ENCODE measurements at regions not wholly inside any gene's neighbourhood (a gene's known extent, or its start where the extent isn't known, plus 50 kb on each side); places are given as distances from the start of the nearest gene placed in this dataset.

DNA sequence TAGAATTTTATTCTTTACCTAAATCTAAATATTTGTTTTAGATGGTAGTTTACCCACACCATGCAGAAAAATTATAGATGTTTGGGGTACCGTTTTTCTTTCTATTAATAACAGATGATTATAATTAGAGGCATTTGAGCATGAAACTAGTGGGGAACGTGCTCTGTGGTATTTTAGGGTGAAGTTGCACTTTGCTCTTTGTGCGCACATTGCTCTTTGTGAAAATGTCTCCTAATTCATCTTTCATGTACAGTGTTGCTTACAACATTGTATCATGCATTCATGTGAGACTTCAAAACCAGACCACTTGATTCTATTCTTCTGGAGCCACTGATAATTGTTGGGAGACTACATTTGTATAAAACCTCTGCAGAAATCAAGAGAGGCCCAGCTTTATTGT lies 449.1 kb upstream of the RGS6 start:
- TF ChIP-seq, protein P1, sequence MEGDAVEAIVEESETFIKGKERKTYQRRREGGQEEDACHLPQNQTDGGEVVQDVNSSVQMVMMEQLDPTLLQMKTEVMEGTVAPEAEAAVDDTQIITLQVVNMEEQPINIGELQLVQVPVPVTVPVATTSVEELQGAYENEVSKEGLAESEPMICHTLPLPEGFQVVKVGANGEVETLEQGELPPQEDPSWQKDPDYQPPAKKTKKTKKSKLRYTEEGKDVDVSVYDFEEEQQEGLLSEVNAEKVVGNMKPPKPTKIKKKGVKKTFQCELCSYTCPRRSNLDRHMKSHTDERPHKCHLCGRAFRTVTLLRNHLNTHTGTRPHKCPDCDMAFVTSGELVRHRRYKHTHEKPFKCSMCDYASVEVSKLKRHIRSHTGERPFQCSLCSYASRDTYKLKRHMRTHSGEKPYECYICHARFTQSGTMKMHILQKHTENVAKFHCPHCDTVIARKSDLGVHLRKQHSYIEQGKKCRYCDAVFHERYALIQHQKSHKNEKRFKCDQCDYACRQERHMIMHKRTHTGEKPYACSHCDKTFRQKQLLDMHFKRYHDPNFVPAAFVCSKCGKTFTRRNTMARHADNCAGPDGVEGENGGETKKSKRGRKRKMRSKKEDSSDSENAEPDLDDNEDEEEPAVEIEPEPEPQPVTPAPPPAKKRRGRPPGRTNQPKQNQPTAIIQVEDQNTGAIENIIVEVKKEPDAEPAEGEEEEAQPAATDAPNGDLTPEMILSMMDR (IDR thresholded peaks at IDR 0.05): no peak
- H3K4me1 ChIP-seq: peaks cover 0 to 68% (median 33%) of the 10 kb centered on the region in 4 donors
- no peak overlapping the region for H3K4me3 ChIP-seq
- no peaks in the 10 kb centered on the region for H3K27me3 ChIP-seq
- DNase-seq: no peak
- H3K36me3 ChIP-seq: no peaks in the 10 kb centered on the region
- no peak overlapping the region for H3K27ac ChIP-seq
- intact Hi-C loops (cut with DNase I; ENCODE audit: low total_unique reads): no loop called here
- H3K9me3 ChIP-seq: no peaks in the 10 kb centered on the region

DNA sequence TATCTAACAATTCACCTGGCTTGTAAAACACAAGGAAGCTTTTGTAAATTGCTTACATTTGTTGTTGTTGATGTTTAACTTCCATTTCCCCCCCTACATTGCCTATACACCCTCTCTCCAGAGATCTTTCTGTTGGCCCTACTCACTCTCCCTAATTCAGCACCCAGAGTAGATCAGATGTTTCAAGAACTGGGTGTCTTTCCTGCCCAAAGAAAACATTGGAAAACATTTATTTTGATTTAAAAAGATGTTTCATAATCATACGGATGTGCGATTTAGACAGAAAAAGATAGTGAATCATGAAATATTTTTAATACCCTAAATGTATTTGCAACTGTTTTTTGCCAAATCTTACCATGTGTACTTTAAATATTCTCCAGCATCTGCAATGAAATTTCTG lies 446.4 kb upstream of the RGS6 start:
- no peak for DNase-seq
- Histone ChIP-seq H3K36me3 (no peaks in the 10 kb centered on the region), H3K27ac (peak overlapping the region; percentile 33 to 58), H3K27me3 (no peaks in the 10 kb centered on the region), H3K4me3 (no peak overlapping the region), H3K4me1 (peaks cover 0 to 87% (median 43%) of the 10 kb centered on the region in 4 donors), H3K9me3 (no peaks in the 10 kb centered on the region)
- TF ChIP-seq, protein P1 (IDR thresholded peaks at IDR 0.05): no peak
- intact Hi-C loops (cut with DNase I; ENCODE audit: low total_unique reads): no loop called here

DNA sequence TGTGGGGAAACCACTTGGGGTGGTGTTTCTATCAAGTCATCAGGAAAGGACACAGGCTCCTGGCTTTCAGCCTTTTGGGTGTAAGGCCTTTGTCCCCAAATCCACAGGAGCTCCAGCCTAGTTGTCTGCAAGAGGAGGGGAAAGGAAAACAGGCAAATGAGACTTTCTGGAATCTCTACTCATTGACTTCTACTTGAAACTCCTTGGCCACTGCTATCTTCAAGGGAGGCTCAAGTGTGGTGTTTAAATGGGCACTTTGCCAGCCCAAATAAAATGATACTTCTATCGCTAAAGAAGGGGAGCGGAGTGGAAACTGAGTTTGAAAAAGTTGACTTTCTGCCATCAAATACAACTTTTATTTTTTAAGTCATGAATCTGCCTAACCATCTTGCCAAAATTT lies 445.9 kb upstream of the RGS6 start:
- Histone ChIP-seq H3K27ac (peak overlapping the region; percentile 33 to 58), H3K4me1 (peaks cover 0 to 90% (median 44%) of the 10 kb centered on the region in 4 donors), H3K27me3 (no peaks in the 10 kb centered on the region), H3K36me3 (no peaks in the 10 kb centered on the region), H3K4me3 (no peak overlapping the region), H3K9me3 (no peaks in the 10 kb centered on the region)
- no peak for DNase-seq
- intact Hi-C loops (cut with DNase I; ENCODE audit: low total_unique reads): no loop called here
- TF ChIP-seq, protein P1 (IDR thresholded peaks at IDR 0.05): no peak

DNA sequence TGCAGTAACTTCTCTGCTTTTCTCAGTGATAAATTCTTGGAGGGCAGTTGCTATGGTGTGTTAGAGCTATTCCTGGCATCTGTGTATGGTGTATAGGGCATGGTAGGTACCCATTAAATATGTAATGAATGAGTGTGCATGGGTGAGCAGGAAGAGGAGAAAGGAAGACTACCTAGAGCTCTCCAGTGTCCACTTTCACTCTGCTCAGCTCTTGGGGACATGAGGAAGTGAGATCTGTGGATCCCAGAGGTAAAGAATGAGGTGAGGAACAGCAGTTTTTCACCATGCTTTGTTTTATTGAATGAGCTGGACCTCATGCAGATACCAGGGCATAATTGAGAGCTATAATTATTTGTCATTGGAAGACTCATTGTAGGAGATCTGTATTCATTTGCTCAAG lies 444.8 kb upstream of the RGS6 start:
- peak overlapping the region; percentile 33 to 58 for H3K27ac ChIP-seq
- TF ChIP-seq, protein P1 (IDR thresholded peaks at IDR 0.05): no peak
- intact Hi-C loops (cut with DNase I; ENCODE audit: low total_unique reads): no loop called here
- H3K4me1 ChIP-seq: peaks cover 0 to 96% (median 46%) of the 10 kb centered on the region in 4 donors
- no peaks in the 10 kb centered on the region for H3K36me3 ChIP-seq
- H3K27me3 ChIP-seq: no peaks in the 10 kb centered on the region
- H3K9me3 ChIP-seq: no peaks in the 10 kb centered on the region
- no peak for DNase-seq
- H3K4me3 ChIP-seq: no peak overlapping the region

DNA sequence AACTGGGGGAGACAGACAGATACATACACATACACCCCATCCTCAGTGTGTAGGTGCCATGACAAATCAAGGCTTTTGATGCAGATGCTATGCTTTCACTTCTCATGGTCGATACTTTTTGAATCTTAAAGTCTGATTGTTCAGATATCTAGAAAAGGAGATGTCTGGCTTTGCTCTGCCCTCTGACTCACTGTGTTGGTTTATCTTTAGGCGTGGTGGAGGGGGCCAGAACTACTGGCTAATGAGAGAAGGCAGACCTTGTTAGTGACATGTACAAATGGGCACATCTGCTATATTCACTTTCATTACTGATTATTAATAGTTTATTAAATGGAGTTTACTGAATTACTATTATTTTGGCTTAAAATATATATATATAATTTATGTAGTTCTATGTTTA lies 444.3 kb upstream of the RGS6 start:
- Histone ChIP-seq H3K27ac (peak overlapping the region; percentile 33 to 58), H3K4me3 (no peak overlapping the region), H3K9me3 (no peaks in the 10 kb centered on the region), H3K4me1 (peaks cover 0 to 96% (median 48%) of the 10 kb centered on the region in 4 donors), H3K36me3 (no peaks in the 10 kb centered on the region), H3K27me3 (no peaks in the 10 kb centered on the region)
- TF ChIP-seq, protein P1 (IDR thresholded peaks at IDR 0.05): no peak
- no peak for DNase-seq
- intact Hi-C loops (cut with DNase I; ENCODE audit: low total_unique reads): no loop called here

DNA sequence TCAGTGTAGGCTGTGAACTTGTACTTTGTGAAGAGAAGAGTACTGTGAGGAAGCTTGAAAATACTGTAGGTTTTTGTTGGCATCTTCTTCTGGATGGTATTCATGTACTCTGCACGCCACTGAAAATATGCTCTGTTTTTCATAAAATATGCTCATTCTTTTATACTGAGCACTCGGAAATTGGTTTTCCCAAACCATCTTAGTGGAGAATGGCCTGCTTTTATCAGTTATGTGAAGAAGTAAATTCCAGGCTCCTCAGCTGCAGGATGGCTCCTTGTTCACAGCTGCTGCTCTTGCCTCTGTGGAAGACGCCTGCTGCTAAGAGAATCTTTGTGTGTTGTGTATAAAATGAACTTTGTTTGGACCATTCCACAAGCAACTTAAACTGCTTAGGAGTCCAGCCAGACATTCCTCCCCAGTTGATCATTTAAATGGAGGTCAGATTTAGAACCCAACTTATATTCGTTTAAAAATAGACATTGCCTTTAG lies 443.5 kb upstream of the RGS6 start:
- intact Hi-C loops (cut with DNase I; ENCODE audit: low total_unique reads): no loop called here
- Histone ChIP-seq H3K27me3 (no peaks in the 10 kb centered on the region), H3K27ac (peak overlapping the region; percentile 33 to 58), H3K4me1 (peaks cover 0 to 94% (median 48%) of the 10 kb centered on the region in 4 donors), H3K36me3 (no peaks in the 10 kb centered on the region), H3K4me3 (no peak overlapping the region), H3K9me3 (no peaks in the 10 kb centered on the region)
- DNase-seq: no peak
- TF ChIP-seq, protein P1 (IDR thresholded peaks at IDR 0.05): no peak

All from tibial artery (tissue), 4 donors.